ENCODE measurements at regions not wholly inside any gene's neighbourhood (a gene's known extent, or its start where the extent isn't known, plus 50 kb on each side); places are given as distances from the start of the nearest gene placed in this dataset.

GRCh38 chrX:34768290-34768689 lies 111.2 kb upstream of the TMEM47 start:
- intact Hi-C loops (cut with DNase I) = no loop called here
- DNase-seq = no peak
- Histone ChIP-seq H3K4me3 (replicated peaks in 1 of 3) (no peak overlapping the region), H3K27ac (no peak overlapping the region), H3K4me1 (no peaks in the 10 kb centered on the region), H3K9me3 (no peaks in the 10 kb centered on the region), H3K36me3 (no peaks in the 10 kb centered on the region), H3K27me3 (no peaks in the 10 kb centered on the region)
- TF ChIP-seq, protein P1, sequence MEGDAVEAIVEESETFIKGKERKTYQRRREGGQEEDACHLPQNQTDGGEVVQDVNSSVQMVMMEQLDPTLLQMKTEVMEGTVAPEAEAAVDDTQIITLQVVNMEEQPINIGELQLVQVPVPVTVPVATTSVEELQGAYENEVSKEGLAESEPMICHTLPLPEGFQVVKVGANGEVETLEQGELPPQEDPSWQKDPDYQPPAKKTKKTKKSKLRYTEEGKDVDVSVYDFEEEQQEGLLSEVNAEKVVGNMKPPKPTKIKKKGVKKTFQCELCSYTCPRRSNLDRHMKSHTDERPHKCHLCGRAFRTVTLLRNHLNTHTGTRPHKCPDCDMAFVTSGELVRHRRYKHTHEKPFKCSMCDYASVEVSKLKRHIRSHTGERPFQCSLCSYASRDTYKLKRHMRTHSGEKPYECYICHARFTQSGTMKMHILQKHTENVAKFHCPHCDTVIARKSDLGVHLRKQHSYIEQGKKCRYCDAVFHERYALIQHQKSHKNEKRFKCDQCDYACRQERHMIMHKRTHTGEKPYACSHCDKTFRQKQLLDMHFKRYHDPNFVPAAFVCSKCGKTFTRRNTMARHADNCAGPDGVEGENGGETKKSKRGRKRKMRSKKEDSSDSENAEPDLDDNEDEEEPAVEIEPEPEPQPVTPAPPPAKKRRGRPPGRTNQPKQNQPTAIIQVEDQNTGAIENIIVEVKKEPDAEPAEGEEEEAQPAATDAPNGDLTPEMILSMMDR (IDR thresholded peaks at IDR 0.05) = no peak
- TF ChIP-seq POLR2A (IDR thresholded peaks at IDR 0.05) = no peak
- WGBS, 2 donors = 94 to 100% methylated on average over 2 of the region's 2 CpGs

- Histone ChIP-seq H3K27ac (no peak overlapping the region), H3K9me3 (no peaks in the 10 kb centered on the region), H3K36me3 (no peaks in the 10 kb centered on the region), H3K4me1 (no peaks in the 10 kb centered on the region), H3K27me3 (no peaks in the 10 kb centered on the region), H3K4me3 (replicated peaks in 1 of 3) (no peak overlapping the region)
- no peak for DNase-seq
- 71 to 78% methylated on average over 1 of the region's 1 CpG for whole genome bisulfite sequencing, 2 donors
- intact Hi-C loops (cut with DNase I) = no loop called here
- TF ChIP-seq, protein P1 (IDR thresholded peaks at IDR 0.05) = no peak
- no peak for TF ChIP-seq POLR2A (IDR thresholded peaks at IDR 0.05)
Observed at GRCh38 chrX:34770511-34770910, 113.4 kb upstream of the TMEM47 start.

DNA sequence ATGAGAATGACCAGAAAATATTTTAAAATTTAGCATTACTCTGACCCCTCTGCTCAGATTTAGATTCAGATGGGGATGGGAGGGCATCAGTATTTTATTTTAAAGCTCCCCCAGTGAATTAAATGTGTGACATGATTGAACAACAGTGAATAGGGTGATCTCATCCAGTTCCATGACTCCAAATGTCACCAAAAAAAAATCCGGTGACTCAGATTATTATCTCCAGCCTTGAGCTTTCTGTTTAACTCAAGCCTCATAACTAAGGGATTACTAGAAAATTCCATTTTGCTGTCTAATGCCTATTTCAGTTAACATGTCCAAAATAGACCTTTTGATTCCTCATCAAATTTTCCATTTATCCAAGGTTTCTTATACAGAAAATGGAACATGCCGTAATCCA lies 121.8 kb upstream of the TMEM47 start:
- WGBS, 2 donors = 79 to 84% methylated on average over 2 of the region's 2 CpGs
- DNase-seq = no peak
- intact Hi-C loops (cut with DNase I) = no loop called here
- Histone ChIP-seq H3K36me3 (no peaks in the 10 kb centered on the region), H3K27ac (no peak overlapping the region), H3K27me3 (no peaks in the 10 kb centered on the region), H3K4me3 (replicated peaks in 1 of 3) (no peak overlapping the region), H3K9me3 (no peaks in the 10 kb centered on the region), H3K4me1 (no peaks in the 10 kb centered on the region)
- no peak for TF ChIP-seq POLR2A (IDR thresholded peaks at IDR 0.05)
- TF ChIP-seq, protein P1 (IDR thresholded peaks at IDR 0.05) = no peak

GRCh38 chrX:34790026-34790425 lies 132.9 kb upstream of the TMEM47 start:
- no peak for DNase-seq
- Histone ChIP-seq H3K27me3 (no peaks in the 10 kb centered on the region), H3K9me3 (no peaks in the 10 kb centered on the region), H3K4me3 (replicated peaks in 1 of 3) (no peak overlapping the region), H3K4me1 (no peaks in the 10 kb centered on the region), H3K36me3 (no peaks in the 10 kb centered on the region), H3K27ac (no peak overlapping the region)
- 77 to 100% methylated on average over 1 of the region's 1 CpG for WGBS, 2 donors
- no peak for TF ChIP-seq POLR2A (IDR thresholded peaks at IDR 0.05)
- TF ChIP-seq, protein P1 (IDR thresholded peaks at IDR 0.05) = no peak
- intact Hi-C loops (cut with DNase I) = no loop called here

GRCh38 chrX:34805951-34806350 lies 136.6 kb upstream of the FAM47B start:
- intact Hi-C loops (cut with DNase I) = no loop called here
- DNase-seq = no peak

More at GRCh38 chrX:34805951-34806350, 136.6 kb upstream of the FAM47B start:
- no peak overlapping the region for H3K4me3 ChIP-seq (replicated peaks in 1 of 3)
- no peaks in the 10 kb centered on the region for H3K27me3 ChIP-seq
- WGBS, 2 donors = 73 to 79% methylated on average over 3 of the region's 3 CpGs
- H3K27ac ChIP-seq = no peak overlapping the region
- TF ChIP-seq, protein P1 (IDR thresholded peaks at IDR 0.05) = no peak
- TF ChIP-seq POLR2A (IDR thresholded peaks at IDR 0.05) = no peak
- H3K4me1 ChIP-seq = no peaks in the 10 kb centered on the region
- no peaks in the 10 kb centered on the region for H3K9me3 ChIP-seq
- no peaks in the 10 kb centered on the region for H3K36me3 ChIP-seq

All from thyroid gland (tissue), 4 donors.